A549 (cell line): ENCODE measurements at regions not wholly inside any gene's neighbourhood (a gene's known extent, or its start where the extent isn't known, plus 50 kb on each side); places are given as distances from the start of the nearest gene placed in this dataset.
A peak's percentile ranks its signal among the peaks of the same experiment; 100 is the strongest.

Source experiments
- ATAC-seq, 2 experiments: fragments of 200-7000 bp in 1 of 2; fragments of >200 bp in 1 of 2; cut with Nextera tagmentation in 1 of 2; cut with Tn5 transposase in 1 of 2; 3 replicates each; pipeline versions ENCODE4 v1.8.0 to v1.9.1; 2018 to 2020; ENCODE audit warnings: mild to moderate bottlenecking in 1 of 2, moderate library complexity in 1 of 2
- CTCF ChIA-PET: fragments of 300-600 bp; sonication (Branson Sonifier 250); formaldehyde crosslinking; extraction: SDS; loops from one replicate; lab custom pipeline; 2021; ENCODE audit warnings: antibody characterized with exemption, inconsistent platforms; lab: Yijun Ruan, JAX
- POLR2A ChIA-PET: fragments of 350-600 bp; formaldehyde crosslinking; extraction: SDS; loops from one replicate; lab custom pipeline; 2021; ENCODE audit warnings: antibody characterized with exemption, inconsistent platforms; lab: Yijun Ruan, JAX
- DNase-seq, 2 experiments: peaks; one replicate each; pipeline versions ENCODE4 v3.0.0 to v3.0.0-alpha.2; 2011 to 2016; ENCODE audit warnings: low read depth in 1 of 2, low spot score in 1 of 2
- FAIRE-seq: peaks from 2 replicates; lab custom pipeline; 2011; peaks lifted over from hg19 to GRCh38; lab: Jason Lieb, UNC
- H3K27ac ChIP-seq, 2 experiments: fragments of >200 bp; sonication (Bioruptor Twin); formaldehyde crosslinking; 3 replicates each; pipeline ENCODE4 v1.5.1; 2016 to 2017
- H3K4me1 ChIP-seq: fragments of >200 bp; sonication (Bioruptor Twin); formaldehyde crosslinking; 3 replicates; pipeline ENCODE4 v1.6.1; 2016
- H3K4me2 ChIP-seq: fragments of >200 bp; sonication (Bioruptor Twin); formaldehyde crosslinking; 3 replicates; pipeline ENCODE4 v1.6.1; 2016
- H3K4me3 ChIP-seq: fragments of >200 bp; sonication (Bioruptor Twin); formaldehyde crosslinking; 3 replicates; pipeline ENCODE4 v1.5.1; 2016
- H3K9me3 ChIP-seq: fragments of >200 bp; sonication (Bioruptor Twin); formaldehyde crosslinking; 3 replicates; pipeline ENCODE4 v1.6.1; 2016
- BHLHE40 ChIP-seq: IDR thresholded peaks from 2 replicates; pipeline ENCODE4 v1.6.1; 2012; ENCODE audit warnings: low read depth, low read length, inconsistent platforms
- CHD2 ChIP-seq: fragments of 150-350 bp; IDR thresholded peaks from 2 replicates; pipeline ENCODE4 v1.6.1; 2014; ENCODE audit warnings: low read length; ENCODE audit not compliant: partially characterized antibody
- EHF ChIP-seq: fragments of 250-450 bp; sonication (Bioruptor Pico); IDR thresholded peaks from 2 replicates; pipeline ENCODE4 v1.5.0; 2020; ENCODE audit warnings: mild to moderate bottlenecking
- EP300 ChIP-seq, 2 experiments: fragments of >200 bp; sonication (Bioruptor Twin); formaldehyde crosslinking; IDR thresholded peaks; 2 replicates in 1 of 2; 3 replicates in 1 of 2; pipeline ENCODE4 v1.6.1; 2016 to 2017
- ESRRA ChIP-seq: fragments of 150-350 bp; IDR thresholded peaks from 2 replicates; pipeline ENCODE4 v1.6.1; 2014; ENCODE audit warnings: mild to moderate bottlenecking, low read length, borderline replicate concordance
- FOSB ChIP-seq: fragments of 250-450 bp; sonication (Bioruptor Pico); IDR thresholded peaks from 2 replicates; pipeline ENCODE4 v1.5.0; 2020; ENCODE audit warnings: mild to moderate bottlenecking, moderate library complexity
- FOSL2 ChIP-seq, 2 experiments: fragments of 450-650 bp in 1 of 2; fragments of >200 bp in 1 of 2; sonication (Bioruptor Twin) in 1 of 2; formaldehyde crosslinking; IDR thresholded peaks; 2 replicates each; pipeline versions ENCODE4 v1.5.0 to v1.6.1; 2016 to 2020; ENCODE audit warnings: mild to moderate bottlenecking in 1 of 2, moderate library complexity in 1 of 2
- FOXS1 ChIP-seq: fragments of 250-450 bp; sonication (Bioruptor Pico); IDR thresholded peaks from 2 replicates; pipeline ENCODE4 v1.5.0; 2020; ENCODE audit warnings: mild to moderate bottlenecking, moderate library complexity
- GATA3 ChIP-seq: IDR thresholded peaks from 2 replicates; pipeline ENCODE4 v1.6.1; 2012; ENCODE audit warnings: borderline replicate concordance
- HDAC2 ChIP-seq: fragments of 200-600 bp; sonication (generic); IDR thresholded peaks from 2 replicates; pipeline ENCODE4 v1.6.1; 2016
- HOXA7 ChIP-seq: fragments of 250-450 bp; sonication (Bioruptor Pico); IDR thresholded peaks from 2 replicates; pipeline ENCODE4 v1.5.0; 2020; ENCODE audit warnings: mild to moderate bottlenecking, moderate library complexity
- HOXB13 ChIP-seq: fragments of 250-450 bp; sonication (Bioruptor Pico); IDR thresholded peaks from 2 replicates; pipeline ENCODE4 v1.5.0; 2020; ENCODE audit warnings: low read depth, mild to moderate bottlenecking, moderate library complexity
- HOXB5 ChIP-seq: fragments of 250-450 bp; sonication (Bioruptor Pico); IDR thresholded peaks from 2 replicates; pipeline ENCODE4 v1.5.0; 2020; ENCODE audit warnings: mild to moderate bottlenecking, moderate library complexity
- JUN ChIP-seq, 2 experiments: fragments of >200 bp; sonication (Bioruptor Twin); formaldehyde crosslinking; IDR thresholded peaks; 2 replicates in 1 of 2; 3 replicates in 1 of 2; pipeline ENCODE4 v1.6.1; 2016 to 2017
- KDM1A ChIP-seq: fragments of 200-600 bp; sonication (generic); IDR thresholded peaks from 2 replicates; pipeline ENCODE4 v1.6.1; 2016; ENCODE audit warnings: low read depth, mild to moderate bottlenecking
- MAFK ChIP-seq: fragments of 450-650 bp; IDR thresholded peaks from 2 replicates; pipeline ENCODE4 v1.6.1; 2014; ENCODE audit not compliant: partially characterized antibody
- NPAS2 ChIP-seq: fragments of 250-450 bp; sonication (Bioruptor Pico); IDR thresholded peaks from 2 replicates; pipeline ENCODE4 v1.8.0; 2022; ENCODE audit warnings: mild to moderate bottlenecking, moderate library complexity, borderline replicate concordance
- PHF8 ChIP-seq: fragments of 200-600 bp; sonication (generic); IDR thresholded peaks from 2 replicates; pipeline ENCODE4 v1.6.1; 2016; ENCODE audit warnings: low read depth, mild to moderate bottlenecking, antibody characterized with exemption, moderate library complexity, borderline replicate concordance
- RARB ChIP-seq: fragments of 250-450 bp; sonication (Bioruptor Pico); IDR thresholded peaks from 2 replicates; pipeline ENCODE4 v1.8.0; 2021; ENCODE audit warnings: mild to moderate bottlenecking, moderate library complexity
- RCOR1 ChIP-seq: fragments of 150-350 bp; IDR thresholded peaks from 2 replicates; pipeline ENCODE4 v1.6.1; 2014; ENCODE audit warnings: antibody characterized with exemption, low read length, low read depth
- TP53 ChIP-seq: fragments of 250-450 bp; sonication (Bioruptor Pico); IDR thresholded peaks from 2 replicates; pipeline ENCODE4 v1.5.0; 2021; ENCODE audit warnings: mild to moderate bottlenecking, moderate library complexity
- ZFP36 ChIP-seq: fragments of 450-650 bp; IDR thresholded peaks from 2 replicates; pipeline ENCODE4 v1.6.1; 2014; ENCODE audit warnings: borderline replicate concordance; ENCODE audit not compliant: partially characterized antibody
- WGBS: methylation state at CpG from one replicate; pipeline ENCODE4 v1.1.6; 2017; ENCODE audit errors: missing lambda C conversion rate; 5-methylcytosine and 5-hydroxymethylcytosine counted together
- TF ChIP-seq, protein P1 (sequence below): fragments of >200 bp; sonication (Bioruptor Twin); formaldehyde crosslinking; IDR thresholded peaks from 2 replicates; pipeline ENCODE4 v1.6.1; 2016
- TF ChIP-seq, protein P2 (sequence below): IDR thresholded peaks from 2 replicates; pipeline ENCODE4 v1.6.1; 2012; ENCODE audit warnings: low read depth, borderline replicate concordance
- TF ChIP-seq, protein P3 (sequence below): IDR thresholded peaks from 2 replicates; pipeline ENCODE4 v1.6.1; 2012

DNA sequence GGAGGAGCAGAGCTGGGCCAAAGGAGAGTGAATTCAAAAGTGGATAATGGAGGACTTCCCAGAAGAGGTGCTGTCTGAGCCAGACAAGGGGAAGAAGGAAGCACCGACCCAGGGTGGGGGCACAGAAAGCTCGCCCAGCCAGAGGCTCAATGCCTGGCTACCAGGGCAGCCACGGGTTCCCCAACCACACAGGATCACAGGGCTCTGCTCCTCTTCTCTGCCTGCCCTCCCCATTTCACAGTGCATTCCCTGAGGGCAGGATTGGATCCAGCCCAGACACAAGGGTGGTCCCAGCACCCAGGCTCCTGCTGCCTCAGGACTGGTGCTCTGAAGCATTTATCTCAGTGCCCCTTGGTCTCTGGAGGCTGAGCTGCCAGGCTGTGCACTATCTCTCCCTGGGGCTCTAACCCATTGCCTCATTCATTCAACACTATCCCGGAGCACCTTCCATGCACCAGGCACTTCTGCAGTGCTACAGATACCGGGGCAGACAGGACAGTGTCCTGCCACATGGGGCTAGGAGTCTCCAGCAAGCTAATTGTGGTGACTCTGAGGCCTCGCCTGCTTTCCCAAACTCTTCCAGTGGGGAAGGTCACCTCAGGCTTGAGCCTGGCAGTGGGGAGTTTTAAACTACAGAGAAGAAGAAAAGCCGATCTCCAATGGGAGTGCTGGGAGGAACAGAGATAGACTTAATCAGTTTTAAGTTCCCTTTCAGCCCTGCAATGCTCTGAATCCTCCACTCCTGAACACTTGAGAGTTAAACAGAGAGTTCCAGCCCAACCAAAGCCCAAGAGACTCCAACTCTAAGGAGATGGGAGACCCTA is 201.8 kb upstream of the ZMIZ1 start:
- Histone ChIP-seq H3K4me3 (no peak overlapping the region), H3K4me2 (no peak overlapping the region), H3K9me3 (no peaks in the 10 kb centered on the region), H3K27ac (no peak overlapping the region), H3K4me1 (no peaks in the 10 kb centered on the region)
- peak in 1 of 2 experiments; percentile 45; a peak in 1 of 6 replicates for ATAC-seq
- no peak for FAIRE-seq
- WGBS: 73% methylated on average over 7 of the region's 7 CpGs
- CTCF ChIA-PET: no interaction called here
- TF ChIP-seq ESRRA: no peak
- POLR2A ChIA-PET: no interaction called here
- no peak for DNase-seq

DNA sequence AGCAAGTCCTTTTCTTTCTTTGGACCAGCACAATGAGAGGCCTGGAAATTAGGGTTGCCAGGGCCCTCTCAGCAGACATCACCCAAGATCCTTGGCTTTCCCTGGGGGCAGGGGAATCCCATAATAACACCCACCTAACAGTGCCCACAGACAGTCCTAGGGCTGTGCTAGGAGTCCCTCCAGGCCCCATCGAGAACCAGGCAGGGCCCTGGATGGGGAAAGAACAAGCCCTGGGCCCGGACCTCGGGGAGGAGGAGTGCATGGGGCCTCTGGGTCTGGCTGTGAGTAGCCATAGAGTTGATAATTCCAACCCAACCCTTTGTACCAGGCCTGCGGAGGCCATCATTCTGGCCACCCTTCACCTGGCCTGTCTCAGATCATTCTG is 201.2 kb upstream of the ZMIZ1 start:
- CTCF ChIA-PET: no interaction called here
- H3K9me3 ChIP-seq: no peaks in the 10 kb centered on the region
- TF ChIP-seq, protein P1, sequence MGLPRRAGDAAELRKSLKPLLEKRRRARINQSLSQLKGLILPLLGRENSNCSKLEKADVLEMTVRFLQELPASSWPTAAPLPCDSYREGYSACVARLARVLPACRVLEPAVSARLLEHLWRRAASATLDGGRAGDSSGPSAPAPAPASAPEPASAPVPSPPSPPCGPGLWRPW: no peak
- H3K4me1 ChIP-seq: no peaks in the 10 kb centered on the region
- H3K4me2 ChIP-seq: no peak overlapping the region
- no peak overlapping the region for H3K27ac ChIP-seq
- no peak for DNase-seq
- FAIRE-seq: no peak
- POLR2A ChIA-PET: no interaction called here
- WGBS: 34% methylated on average over 4 of the region's 4 CpGs
- no peak for ATAC-seq
- H3K4me3 ChIP-seq: no peak overlapping the region

DNA sequence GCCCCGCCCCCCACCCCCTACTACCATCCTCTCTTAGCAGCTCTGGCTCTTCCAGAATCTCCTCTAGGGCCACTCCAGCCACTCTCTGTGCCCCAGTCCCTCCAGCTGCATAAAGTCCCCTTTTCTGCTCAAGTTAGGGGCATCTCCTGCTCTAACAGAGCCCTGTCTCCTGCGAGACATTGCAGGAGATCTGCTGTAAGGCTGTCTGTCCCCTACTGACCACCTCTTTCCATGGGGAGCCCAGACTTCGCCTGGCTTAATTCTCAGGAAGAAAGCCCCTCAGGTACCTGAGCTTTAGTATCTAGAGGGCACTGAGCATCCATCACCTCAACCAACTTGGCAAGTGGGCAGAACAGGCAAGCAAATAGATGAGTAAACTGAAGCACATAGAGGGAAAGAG is 200.7 kb upstream of the ZMIZ1 start:
- ATAC-seq (no peak), FAIRE-seq (no peak), DNase-seq (no peak)
- Histone ChIP-seq H3K27ac (no peak overlapping the region), H3K9me3 (no peaks in the 10 kb centered on the region), H3K4me3 (no peak overlapping the region)
- ChIA-PET POLR2A (no interaction called here), CTCF (interaction anchor here (0.8 kb wide), 1 partner anchor 329 kb away, joined by 3 read pairs; no protein-coding TSS in a partner anchor)
- 73% methylated on average over 2 of the region's 3 CpGs for WGBS
- TF ChIP-seq JUN (IDR thresholded peaks at IDR 0.05) (no peak), EP300 (IDR thresholded peaks at IDR 0.05) (no peak), HOXA7 (no peak), FOSB (no peak), CHD2 (no peak), RCOR1 (no peak), NPAS2 (no peak), GATA3 (no peak), EHF (CRISPR knock-in tag) (no peak), FOXS1 (no peak), KDM1A (no peak), HOXB5 (CRISPR knock-in tag) (no peak)
- TF ChIP-seq, protein P2, sequence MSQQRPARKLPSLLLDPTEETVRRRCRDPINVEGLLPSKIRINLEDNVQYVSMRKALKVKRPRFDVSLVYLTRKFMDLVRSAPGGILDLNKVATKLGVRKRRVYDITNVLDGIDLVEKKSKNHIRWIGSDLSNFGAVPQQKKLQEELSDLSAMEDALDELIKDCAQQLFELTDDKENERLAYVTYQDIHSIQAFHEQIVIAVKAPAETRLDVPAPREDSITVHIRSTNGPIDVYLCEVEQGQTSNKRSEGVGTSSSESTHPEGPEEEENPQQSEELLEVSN: no peak
- TF ChIP-seq, all 56 proteins: peak for 0
- H3K4me1 ChIP-seq: no peaks in the 10 kb centered on the region
- H3K4me2 ChIP-seq: no peak overlapping the region

DNA sequence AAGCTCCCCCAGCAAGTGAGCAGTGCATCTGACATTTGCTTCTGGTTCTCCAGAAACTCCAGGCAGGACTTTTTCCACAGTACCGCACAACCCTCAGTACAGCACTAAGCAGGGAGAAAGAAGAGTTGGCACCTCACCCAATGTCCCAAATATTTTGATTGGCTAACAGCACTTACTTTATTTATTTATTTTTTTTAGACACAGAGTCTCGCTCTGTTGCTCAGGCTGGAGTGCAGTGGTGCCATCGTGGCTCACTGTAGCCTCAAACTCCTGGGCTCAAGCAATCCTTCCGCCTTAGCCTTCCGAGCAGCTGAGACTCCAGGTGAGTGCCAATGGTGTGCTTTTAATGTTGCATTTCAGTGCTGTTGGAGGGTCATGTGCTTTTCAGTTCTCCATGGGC is 200.3 kb upstream of the ZMIZ1 start:
- FAIRE-seq: no peak
- TF ChIP-seq ESRRA (no peak), TP53 (no peak), MAFK (no peak), ZFP36 (no peak), HOXB13 (CRISPR knock-in tag) (no peak), HOXA7 (no peak), HDAC2 (no peak), BHLHE40 (no peak), EHF (CRISPR knock-in tag) (no peak), PHF8 (no peak), RARB (CRISPR knock-in tag) (no peak), FOSL2 (IDR thresholded peaks at IDR 0.05) (no peak), FOSL2 (CRISPR knock-in tag; IDR thresholded peaks at IDR 0.05) (no peak)
- TF ChIP-seq, protein P1: no peak
- TF ChIP-seq, protein P3, sequence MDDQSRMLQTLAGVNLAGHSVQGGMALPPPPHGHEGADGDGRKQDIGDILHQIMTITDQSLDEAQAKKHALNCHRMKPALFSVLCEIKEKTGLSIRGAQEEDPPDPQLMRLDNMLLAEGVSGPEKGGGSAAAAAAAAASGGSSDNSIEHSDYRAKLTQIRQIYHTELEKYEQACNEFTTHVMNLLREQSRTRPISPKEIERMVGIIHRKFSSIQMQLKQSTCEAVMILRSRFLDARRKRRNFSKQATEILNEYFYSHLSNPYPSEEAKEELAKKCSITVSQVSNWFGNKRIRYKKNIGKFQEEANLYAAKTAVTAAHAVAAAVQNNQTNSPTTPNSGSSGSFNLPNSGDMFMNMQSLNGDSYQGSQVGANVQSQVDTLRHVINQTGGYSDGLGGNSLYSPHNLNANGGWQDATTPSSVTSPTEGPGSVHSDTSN: no peak
- ChIA-PET CTCF (interaction anchor here (0.8 kb wide), 1 partner anchor 329 kb away, joined by 3 read pairs; no protein-coding TSS in a partner anchor), POLR2A (no interaction called here)
- Histone ChIP-seq H3K9me3 (no peaks in the 10 kb centered on the region), H3K4me2 (no peak overlapping the region), H3K27ac (no peak overlapping the region), H3K4me3 (no peak overlapping the region), H3K4me1 (no peaks in the 10 kb centered on the region)
- 77% methylated on average over 5 of the region's 5 CpGs for WGBS
- no peak for DNase-seq
- ATAC-seq: no peak
